ENCODE measurements at regions not wholly inside any gene's neighbourhood (a gene's known extent, or its start where the extent isn't known, plus 50 kb on each side); places are given as distances from the start of the nearest gene placed in this dataset.

- intact Hi-C loops (cut with micrococcal nuclease): no loop called here
Measured at GRCh38 chr2:107001551-107001950, 115.6 kb upstream of the ST6GAL2 start.

More at GRCh38 chr2:107001551-107001950, 115.6 kb upstream of the ST6GAL2 start:
- DNase-seq (no peak), ATAC-seq (ENCODE audit: low read depth) (no peak)
- no peaks in the 10 kb centered on the region for H3K79me2 ChIP-seq (ENCODE audit: control insufficient read depth, insufficient read depth, low read length)
- H3K27me3 ChIP-seq (replicated peaks in 1 of 4; ENCODE audit: control extremely low read depth in 1 of 4, control insufficient read depth in 3 of 4, insufficient read depth in 4 of 4, low read length in 3 of 4): no peaks in the 10 kb centered on the region
- CTCF ChIA-PET: no interaction called here
- H3K4me3 ChIP-seq (ENCODE audit: control extremely low read depth in 1 of 5, extremely low read depth in 1 of 5, insufficient read depth in 1 of 5, low read depth in 2 of 5, low read length in 4 of 5): no peak overlapping the region
- no peaks in the 10 kb centered on the region for H3K36me3 ChIP-seq (replicated peaks in 1 of 2; ENCODE audit: control extremely low read depth in 1 of 2, control insufficient read depth in 1 of 2, extremely low read depth in 1 of 2, insufficient read depth in 2 of 2, low read length in 1 of 2)
- Mint-ChIP-seq H3K4me3 (no peak overlapping the region), H3K27me3 (no peaks in the 10 kb centered on the region), H3K9me3 (ENCODE audit: insufficient read depth) (no peaks in the 10 kb centered on the region), H3K27ac (no peak overlapping the region), H3K4me1 (no peaks in the 10 kb centered on the region)
- no peak overlapping the region for H3K9ac ChIP-seq (ENCODE audit: low read length)
- no peaks in the 10 kb centered on the region for H4K20me1 ChIP-seq (ENCODE audit: control insufficient read depth, insufficient read depth, low read length, poor library complexity, severe bottlenecking)
- no peak for TF ChIP-seq CTCF (IDR thresholded peaks at IDR 0.05)
- TF ChIP-seq EZH2 (IDR thresholded peaks at IDR 0.05; ENCODE audit: borderline replicate concordance, insufficient read depth, low read depth, low read length, poor library complexity, severe bottlenecking): no peak
- 76% methylated on average over 4 of the region's 5 CpGs for WGBS (ENCODE audit: insufficient coverage)
- H3K4me2 ChIP-seq (replicated peaks; ENCODE audit: low read depth, low read length, poor library complexity, severe bottlenecking): no peak overlapping the region
- H2AFZ ChIP-seq (ENCODE audit: insufficient read depth, low read depth, low read length, poor library complexity, severe bottlenecking): no peak overlapping the region
- POLR2A ChIA-PET: no interaction called here
- no peak overlapping the region for H3K27ac ChIP-seq (ENCODE audit: low read length in 2 of 2)
- peaks cover 0 to 8% (median 0%) of the 10 kb centered on the region in 3 donors for H3K9me3 ChIP-seq (ENCODE audit: control extremely low read depth in 1 of 3, control insufficient read depth in 2 of 3, insufficient read depth in 1 of 3, low read length in 2 of 3)
- no peaks in the 10 kb centered on the region for H3K4me1 ChIP-seq (ENCODE audit: control insufficient read depth in 2 of 2, insufficient read depth in 2 of 2, low read length in 2 of 2)

All from B cell (primary cell).